Kidney (tissue), 13 donors: ENCODE measurements at regions not wholly inside any gene's neighbourhood (a gene's known extent, or its start where the extent isn't known, plus 50 kb on each side); places are given as distances from the start of the nearest gene placed in this dataset.

Experiments
- DNase-seq, 5 donors: peaks; one replicate each; pipeline ENCODE4 v3.0.0-alpha.2; 2013 to 2020
- FAIRE-seq: peaks from 2 replicates; lab custom pipeline; 2012; peaks lifted over from hg19 to GRCh38; lab: Jason Lieb, UNC
- H3K27ac ChIP-seq, 2 donors: one replicate each; pipeline ENCODE4 v1.7.0; 2013; ENCODE audit warnings: low read depth in 2 of 2, low read length in 2 of 2, inconsistent platforms in 1 of 2
- H3K27me3 ChIP-seq: one replicate; pipeline ENCODE4 v1.7.1; 2013; ENCODE audit warnings: low read length, inconsistent platforms; ENCODE audit not compliant: control insufficient read depth, insufficient read depth
- H3K36me3 ChIP-seq, 3 donors: one replicate each; pipeline versions ENCODE4 v1.7.0 to v1.7.1; 2013; ENCODE audit warnings: low read length in 3 of 3, control low read depth in 1 of 3, inconsistent platforms in 1 of 3; ENCODE audit not compliant: insufficient read depth in 3 of 3, control insufficient read depth in 2 of 3
- H3K4me1 ChIP-seq, 3 donors: one replicate each; pipeline versions ENCODE4 v1.7.0 to v1.7.1; 2013; ENCODE audit warnings: low read length in 3 of 3, inconsistent platforms in 1 of 3, low read depth in 1 of 3; ENCODE audit not compliant: control insufficient read depth in 2 of 3, insufficient read depth in 2 of 3
- H3K4me3 ChIP-seq, 3 donors: one replicate each; pipeline versions ENCODE4 v1.7.0 to v1.8.1; 2013; ENCODE audit warnings: low read length in 3 of 3, control low read depth in 1 of 3, inconsistent platforms in 1 of 3
- H3K9ac ChIP-seq, 3 donors: one replicate each; pipeline versions ENCODE4 v1.7.0 to v1.7.1; 2013; ENCODE audit warnings: low read length in 3 of 3, control low read depth in 1 of 3, inconsistent platforms in 1 of 3
- H3K9me3 ChIP-seq, 3 donors: one replicate each; pipeline versions ENCODE4 v1.7.0 to v1.7.1; 2013; ENCODE audit warnings: low read length in 3 of 3, control low read depth in 1 of 3, inconsistent platforms in 1 of 3; ENCODE audit not compliant: control insufficient read depth in 2 of 3, insufficient read depth in 1 of 3
- intact Hi-C: fragments of 100-400 bp; cut with DNase I; formaldehyde crosslinking; loops from one replicate; pipeline ENCODE4 v1.11.1; 2022
- TF ChIP-seq, protein P1 (sequence below): IDR thresholded peaks from 3 replicates; pipeline ENCODE4 v1.5.1; 2012; ENCODE audit warnings: mild to moderate bottlenecking, moderate library complexity, borderline replicate concordance; ENCODE audit not compliant: insufficient read depth; ENCODE audit errors: extremely low read depth
- donor health status: control.
- donor health status: control.
- donor health status: control.
- donor health status: control.
- donor health status: control.
- donor health status: DM: yes; HTN: yes; CAD: no.
- donor health status: Normal renal cell carcinoma (clear cell type).

DNA sequence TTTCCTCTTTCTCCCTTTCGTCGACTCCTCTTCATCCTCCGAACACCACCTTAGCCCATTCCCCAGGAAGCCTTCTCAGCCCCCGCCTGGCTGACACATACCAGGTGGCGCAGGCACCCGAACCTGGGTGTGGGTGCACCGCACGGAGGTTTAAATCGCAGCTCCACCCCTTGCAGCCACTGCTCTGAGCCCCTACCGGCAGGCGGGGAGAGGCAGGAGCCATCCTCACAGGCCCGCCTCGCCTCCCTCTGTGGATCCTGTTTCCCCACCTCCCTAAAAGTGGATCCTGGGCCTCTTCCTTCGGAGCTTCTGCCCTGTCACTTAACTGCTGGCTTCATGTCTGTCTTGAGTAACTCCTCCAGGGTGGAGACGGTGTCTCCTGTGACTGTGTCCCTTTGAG is 110.7 kb downstream of the OLFM1 start:
- DNase-seq, result peak in 2 of 5 donors; percentile 21 to 48
- TF ChIP-seq, protein P1, sequence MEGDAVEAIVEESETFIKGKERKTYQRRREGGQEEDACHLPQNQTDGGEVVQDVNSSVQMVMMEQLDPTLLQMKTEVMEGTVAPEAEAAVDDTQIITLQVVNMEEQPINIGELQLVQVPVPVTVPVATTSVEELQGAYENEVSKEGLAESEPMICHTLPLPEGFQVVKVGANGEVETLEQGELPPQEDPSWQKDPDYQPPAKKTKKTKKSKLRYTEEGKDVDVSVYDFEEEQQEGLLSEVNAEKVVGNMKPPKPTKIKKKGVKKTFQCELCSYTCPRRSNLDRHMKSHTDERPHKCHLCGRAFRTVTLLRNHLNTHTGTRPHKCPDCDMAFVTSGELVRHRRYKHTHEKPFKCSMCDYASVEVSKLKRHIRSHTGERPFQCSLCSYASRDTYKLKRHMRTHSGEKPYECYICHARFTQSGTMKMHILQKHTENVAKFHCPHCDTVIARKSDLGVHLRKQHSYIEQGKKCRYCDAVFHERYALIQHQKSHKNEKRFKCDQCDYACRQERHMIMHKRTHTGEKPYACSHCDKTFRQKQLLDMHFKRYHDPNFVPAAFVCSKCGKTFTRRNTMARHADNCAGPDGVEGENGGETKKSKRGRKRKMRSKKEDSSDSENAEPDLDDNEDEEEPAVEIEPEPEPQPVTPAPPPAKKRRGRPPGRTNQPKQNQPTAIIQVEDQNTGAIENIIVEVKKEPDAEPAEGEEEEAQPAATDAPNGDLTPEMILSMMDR, result no peak
- Histone ChIP-seq H3K4me1 (no peaks in the 10 kb centered on the region), H3K9ac (no peak overlapping the region), H3K27ac (no peak overlapping the region), H3K9me3 (no peaks in the 10 kb centered on the region), H3K27me3 (peaks cover 4% of the 10 kb centered on the region), H3K36me3 (no peaks in the 10 kb centered on the region), H3K4me3 (no peak overlapping the region)
- intact Hi-C loops, result no loop called here
- FAIRE-seq, result no peak

DNA sequence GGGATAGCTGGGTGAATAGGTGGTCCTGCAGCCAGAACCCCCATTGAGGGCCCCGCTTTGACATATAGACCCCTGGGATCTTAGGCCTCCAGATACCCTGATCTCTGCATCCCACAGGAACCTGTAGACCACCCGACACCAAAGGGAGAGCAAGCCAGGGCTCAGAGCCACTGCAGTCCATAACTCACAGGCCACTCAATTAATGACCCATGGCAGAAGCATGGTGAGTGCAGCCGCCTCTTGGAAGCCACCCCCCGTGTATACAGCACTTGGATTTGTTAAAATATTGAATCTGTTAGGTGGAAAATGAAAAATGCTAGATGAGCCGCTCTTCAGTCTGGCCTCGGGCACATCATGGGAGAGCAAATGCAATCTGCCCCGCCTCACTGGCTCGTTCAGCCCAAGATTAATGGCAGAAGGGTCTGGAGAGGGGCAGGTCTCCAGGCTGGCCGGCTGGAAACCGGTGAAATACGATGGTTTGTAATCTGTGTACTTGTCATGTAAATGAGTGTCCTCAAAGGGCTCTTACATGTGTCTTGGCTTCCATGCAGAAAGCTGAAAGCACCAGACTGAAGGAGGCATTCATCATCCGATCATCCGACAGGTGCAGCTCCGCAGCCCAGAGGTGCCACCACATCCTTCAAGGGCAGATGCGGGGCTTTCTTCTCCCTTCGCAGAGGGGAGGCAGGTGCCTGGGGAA is 111.3 kb downstream of the OLFM1 start:
- Histone ChIP-seq H3K36me3 (no peaks in the 10 kb centered on the region), H3K27me3 (peaks cover 4% of the 10 kb centered on the region), H3K4me3 (no peak overlapping the region), H3K9ac (no peak overlapping the region), H3K4me1 (no peaks in the 10 kb centered on the region), H3K9me3 (no peaks in the 10 kb centered on the region), H3K27ac (no peak overlapping the region)
- DNase-seq (peak in 3 of 5 donors; percentile 63 to 85 (median 68)), FAIRE-seq (no peak)
- TF ChIP-seq, protein P1, result no peak
- intact Hi-C loops, result no loop called here

DNA sequence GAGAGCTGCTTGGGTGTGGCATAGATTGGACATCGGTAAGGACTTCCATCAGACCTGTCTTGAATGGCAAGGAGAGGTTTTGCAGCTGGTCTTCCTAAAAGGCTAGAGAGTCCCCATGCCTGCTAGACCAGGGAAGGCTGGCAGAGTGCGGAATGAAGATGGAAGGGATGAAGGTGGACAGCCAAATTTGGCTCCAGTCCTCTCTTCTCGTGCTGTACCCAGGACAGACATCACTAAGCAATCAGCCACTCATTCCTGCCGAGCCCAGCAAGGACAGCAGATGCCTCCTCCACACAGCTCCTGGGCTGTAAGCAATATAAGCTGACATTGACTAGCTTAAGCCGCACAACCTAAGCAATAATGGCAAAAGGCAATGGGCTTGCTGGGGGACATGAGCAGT is 112.0 kb downstream of the OLFM1 start:
- no peak overlapping the region for H3K4me3 ChIP-seq
- peaks cover 4% of the 10 kb centered on the region for H3K27me3 ChIP-seq
- H3K4me1 ChIP-seq, result no peaks in the 10 kb centered on the region
- TF ChIP-seq, protein P1, result no peak
- FAIRE-seq (no peak), DNase-seq (no peak)
- no peak overlapping the region for H3K27ac ChIP-seq
- H3K9me3 ChIP-seq, result no peaks in the 10 kb centered on the region
- no peaks in the 10 kb centered on the region for H3K36me3 ChIP-seq
- H3K9ac ChIP-seq, result no peak overlapping the region
- intact Hi-C loops, result no loop called here
